Pulmonary artery endothelial cell (primary cell): ENCODE measurements at regions not wholly inside any gene's neighbourhood (a gene's known extent, or its start where the extent isn't known, plus 50 kb on each side); places are given as distances from the start of the nearest gene placed in this dataset.
"Not testable (repeated sequence)": the region's sequence is repeated elsewhere in the genome, so short reads cannot be mapped to it uniquely, and the experiment has no call there.

Experiments used
- DNase-seq: peaks from one replicate; pipeline ENCODE4 v3.0.0-alpha.2; 2011; ENCODE audit warnings: low read depth, low spot score

- no peak for DNase-seq
Observed at GRCh38 chr4:64975177-64975576, 565.9 kb upstream of the TECRL start.

- no peak for DNase-seq
Observed at GRCh38 chr4:64969081-64969480, 559.8 kb upstream of the TECRL start.

DNA sequence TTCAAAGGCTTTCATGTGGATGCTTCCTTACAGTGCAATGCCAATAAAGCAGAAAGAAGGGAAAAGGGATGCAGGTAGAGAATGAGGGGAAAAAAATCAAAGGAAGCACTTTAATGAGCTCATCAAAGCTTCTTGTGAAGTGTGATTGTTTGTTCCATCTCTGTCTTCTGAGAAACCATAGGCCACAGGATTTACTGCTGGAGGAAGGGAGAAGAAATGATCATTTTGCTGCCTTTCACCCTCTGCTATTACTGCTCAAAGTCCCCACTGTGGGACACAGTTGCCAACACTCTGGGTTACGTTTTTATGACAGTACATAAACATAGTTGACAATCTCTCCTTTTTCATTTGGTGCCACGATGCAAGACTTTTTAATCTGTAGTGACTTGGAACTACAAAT lies 558.0 kb upstream of the TECRL start:
- no peak for DNase-seq

GRCh38 chr4:64960516-64960915 lies 551.3 kb upstream of the TECRL start:
- no peak for DNase-seq

DNA sequence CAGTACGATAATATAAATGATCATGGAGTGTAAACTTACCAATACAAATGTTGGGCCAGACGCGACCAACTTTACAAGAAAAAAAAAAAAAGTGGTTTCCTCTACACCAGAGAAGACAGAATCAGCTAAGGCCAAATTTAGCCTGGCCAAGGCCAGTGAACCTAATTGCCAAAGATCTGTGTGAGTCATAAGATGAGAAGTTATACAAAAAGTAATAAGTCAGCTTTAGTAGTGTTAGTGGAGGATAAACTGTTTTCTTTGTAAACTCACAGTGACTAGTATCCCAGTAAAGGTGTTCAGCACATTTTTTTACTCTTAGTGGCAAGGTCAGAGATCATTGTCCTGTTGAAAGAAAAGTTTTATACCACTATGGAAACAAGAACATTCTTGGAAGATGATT lies 531.4 kb upstream of the TECRL start:
- no peak for DNase-seq

DNA sequence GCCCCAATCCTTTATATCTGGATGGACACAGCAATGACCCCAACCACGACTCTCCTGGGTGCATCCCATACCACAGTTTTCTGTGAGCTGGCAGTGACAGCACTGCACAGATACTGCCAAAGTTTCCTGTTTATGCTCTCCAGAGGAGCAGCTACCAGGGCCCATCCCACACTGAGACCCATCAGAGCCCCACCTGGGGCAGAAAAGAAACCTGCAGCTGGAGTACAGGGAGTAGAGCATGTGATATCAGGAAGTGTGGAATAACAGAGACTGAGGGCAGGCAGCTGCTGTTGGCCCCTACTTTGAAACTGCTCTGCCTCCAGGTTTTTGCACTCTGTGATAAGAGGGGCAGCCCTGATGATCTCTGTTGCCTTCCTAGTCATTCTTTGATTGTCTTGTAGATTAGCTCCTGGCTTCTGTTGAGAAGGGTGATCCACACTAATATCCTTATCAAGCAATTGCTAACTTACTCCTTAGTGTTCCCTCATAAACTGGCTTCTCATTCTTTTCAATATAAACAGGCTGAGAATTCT lies 526.3 kb upstream of the TECRL start:
- no peak for DNase-seq

GRCh38 chr4:64911846-64912245 lies 502.6 kb upstream of the TECRL start:
- no peak for DNase-seq

DNA sequence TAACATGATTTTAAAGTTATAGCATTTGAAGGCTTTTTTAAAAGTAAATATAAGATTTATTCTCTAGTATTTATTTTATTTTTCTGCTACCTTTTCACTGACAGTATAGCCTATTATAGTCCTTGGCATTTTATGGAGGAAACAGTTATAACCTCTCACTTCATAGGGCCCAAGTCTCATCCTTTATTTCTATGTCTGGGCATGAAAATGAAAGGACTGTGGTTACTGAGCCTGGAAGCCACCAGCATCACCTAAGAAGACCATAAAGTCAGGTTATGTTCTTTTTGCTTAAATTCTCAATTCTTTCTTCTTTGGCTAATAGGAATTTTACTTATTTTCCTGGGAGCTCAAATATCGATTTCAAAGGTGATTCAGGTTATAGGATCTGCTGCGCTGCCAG lies 494.7 kb upstream of the TECRL start:
- no peak for DNase-seq

GRCh38 chr4:64899563-64899962 lies 490.3 kb upstream of the TECRL start:
- no peak for DNase-seq

GRCh38 chr4:64899030-64899429 lies 489.8 kb upstream of the TECRL start:
- DNase-seq = not testable (repeated sequence)

- DNase-seq = no peak
Observed at GRCh38 chr4:64897683-64898082, 488.4 kb upstream of the TECRL start.

DNA sequence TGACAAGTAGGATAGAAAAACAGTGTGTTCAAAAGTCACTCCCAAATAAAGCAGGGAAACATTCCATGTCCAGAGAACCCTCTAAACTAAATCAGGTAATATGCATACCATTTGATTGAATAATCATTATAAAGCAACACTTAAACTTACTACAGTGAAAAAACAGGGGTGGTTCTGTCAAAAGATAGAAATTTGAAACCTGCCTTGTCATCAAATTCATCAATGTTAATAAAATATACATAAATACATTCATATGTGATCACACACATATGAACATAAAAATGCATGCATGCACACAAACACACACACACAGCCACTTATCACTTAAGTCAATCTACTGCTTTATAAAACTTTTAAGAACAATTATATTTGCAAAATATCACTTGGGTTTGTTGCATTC lies 485.8 kb upstream of the TECRL start:
- no peak for DNase-seq

GRCh38 chr4:64893205-64893604 lies 484.0 kb upstream of the TECRL start:
- no peak for DNase-seq

DNA sequence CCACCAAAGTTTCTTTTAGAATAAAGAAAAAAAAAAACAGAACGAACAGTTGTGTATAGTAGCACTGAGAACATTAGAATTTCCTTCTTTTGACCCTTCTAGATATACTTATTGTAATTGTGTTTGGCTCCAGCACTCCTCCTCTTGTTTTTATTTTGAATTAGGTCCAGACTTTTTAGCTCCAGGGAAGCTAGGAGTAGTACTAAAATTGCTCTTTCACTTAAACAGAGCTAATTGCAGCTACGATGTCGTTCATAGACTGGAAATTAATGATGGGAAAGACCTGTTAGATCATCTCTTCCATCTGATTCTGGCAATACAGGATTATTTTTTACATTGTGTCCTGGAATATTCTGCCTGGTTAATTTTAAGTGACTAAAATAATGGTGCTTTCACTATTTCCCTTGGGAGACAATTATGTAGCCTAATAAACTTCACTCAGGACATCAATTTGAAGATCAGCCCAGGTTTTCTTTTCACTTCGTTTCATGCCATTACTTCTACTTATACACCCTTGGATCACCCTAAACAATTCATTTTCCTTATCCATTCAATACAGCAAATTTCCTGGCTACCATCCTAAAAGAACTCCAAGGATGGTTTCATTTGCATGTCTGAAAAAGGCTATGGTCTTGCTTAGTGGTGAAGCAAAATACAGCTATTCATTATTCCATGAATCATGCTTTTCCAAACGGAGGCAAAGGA lies 480.8 kb upstream of the TECRL start:
- no peak for DNase-seq

- DNase-seq = no peak
Observed at GRCh38 chr4:64883087-64883807, 474.0 kb upstream of the TECRL start.

GRCh38 chr4:64882311-64883086 lies 473.2 kb upstream of the TECRL start:
- no peak for DNase-seq

DNA sequence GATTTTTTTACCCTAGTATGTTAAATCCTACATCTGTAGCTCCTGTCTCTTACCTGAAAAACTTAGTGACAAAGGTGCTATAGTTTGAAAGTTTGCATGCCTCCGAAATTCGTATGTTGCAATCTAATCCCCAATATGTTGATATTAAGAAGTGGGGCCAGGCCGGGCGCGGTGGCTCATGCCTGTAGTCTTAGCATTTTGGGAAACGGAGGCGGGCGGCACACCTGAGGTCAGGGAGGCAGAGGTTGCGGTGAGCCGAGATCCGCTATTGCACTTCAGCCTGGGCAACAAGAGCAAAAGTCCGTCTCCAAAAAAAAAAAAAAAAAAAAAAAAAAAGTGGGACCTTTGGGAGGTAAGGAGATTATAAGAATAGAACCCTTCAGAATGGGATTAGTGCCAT lies 471.3 kb upstream of the TECRL start:
- no peak for DNase-seq

- DNase-seq = no peak
Observed at GRCh38 chr4:64876021-64876420, 466.8 kb upstream of the TECRL start.

- no peak for DNase-seq
Observed at GRCh38 chr4:64870558-64870957, 461.3 kb upstream of the TECRL start.

- DNase-seq = no peak
Observed at GRCh38 chr4:64857815-64858214, 448.6 kb upstream of the TECRL start.

DNA sequence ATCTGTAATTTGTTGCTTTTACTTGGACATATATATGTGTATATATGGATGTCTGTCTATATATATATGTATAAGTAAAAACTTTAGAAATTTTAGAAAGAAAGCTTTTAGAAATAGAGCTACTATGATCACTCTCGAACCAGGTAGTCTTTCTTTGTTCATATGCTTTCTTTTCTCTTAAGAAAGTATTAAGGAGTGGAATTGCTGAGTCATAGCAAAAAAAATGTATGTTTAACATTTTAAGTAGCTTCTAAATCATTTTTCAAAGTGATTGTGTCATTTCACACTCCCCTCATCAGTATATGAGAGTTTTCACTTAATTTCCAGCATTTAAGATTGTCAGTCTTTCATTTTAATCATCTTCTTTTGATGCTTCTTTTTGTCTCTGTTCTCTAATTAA lies 447.9 kb upstream of the TECRL start:
- DNase-seq = no peak

- no peak for DNase-seq
Observed at GRCh38 chr4:64846417-64846816, 437.2 kb upstream of the TECRL start.
